Neural cell (in vitro differentiated cells): ENCODE measurements at regions not wholly inside any gene's neighbourhood (a gene's known extent, or its start where the extent isn't known, plus 50 kb on each side); places are given as distances from the start of the nearest gene placed in this dataset.

Source experiments
- H2AFZ ChIP-seq: fragments of 200-600, 300-800 bp; sonication (generic), shearing (Covaris generic); 2 replicates; pipeline ENCODE4 v1.6.0; 2014; ENCODE audit warnings: low read depth, mild to moderate bottlenecking, antibody characterized with exemption, low read length, moderate library complexity
- H3F3A ChIP-seq: fragments of 200-600 bp; shearing (Covaris generic); 2 replicates; pipeline ENCODE4 v1.6.1; 2016; ENCODE audit warnings: mild to moderate bottlenecking, moderate library complexity, mixed read lengths, antibody characterized with exemption, low read length; ENCODE audit not compliant: insufficient read depth, poor library complexity, severe bottlenecking
- H3K27ac ChIP-seq: fragments of 200-600, 300-800 bp; sonication (generic), shearing (Covaris generic); 2 replicates; pipeline ENCODE4 v1.5.1; 2014; ENCODE audit warnings: mild to moderate bottlenecking, low read length, moderate library complexity
- H3K27me3 ChIP-seq: fragments of 300-800, 200-600 bp; sonication (generic), shearing (Covaris generic); 2 replicates; pipeline ENCODE4 v1.6.0; 2014; ENCODE audit warnings: mild to moderate bottlenecking, low read depth, low read length, moderate library complexity; ENCODE audit not compliant: insufficient read depth
- H3K36me3 ChIP-seq: fragments of 300-800, 200-600 bp; sonication (generic), shearing (Covaris generic); 2 replicates; pipeline ENCODE4 v1.5.1; 2014; ENCODE audit warnings: mild to moderate bottlenecking, antibody characterized with exemption, low read length, moderate library complexity; ENCODE audit not compliant: insufficient read depth
- H3K4me2 ChIP-seq: fragments of 300-800, 200-600 bp; sonication (generic), shearing (Covaris generic); 2 replicates; pipeline ENCODE4 v1.6.0; 2014; ENCODE audit warnings: mild to moderate bottlenecking, low read length
- H3K4me3 ChIP-seq: fragments of 300-800, 200-600 bp; sonication (generic), shearing (Covaris generic); 2 replicates; pipeline ENCODE4 v1.5.1; 2014; ENCODE audit warnings: mild to moderate bottlenecking, low read length, moderate library complexity
- H3K79me2 ChIP-seq: fragments of 200-600 bp; shearing (Covaris generic); replicated peaks from 2 replicates; pipeline ENCODE4 v1.6.0; 2014; ENCODE audit warnings: mild to moderate bottlenecking, low read length, moderate library complexity; ENCODE audit not compliant: insufficient read depth
- H3K9ac ChIP-seq: fragments of 300-800, 200-600 bp; sonication (generic), shearing (Covaris generic); 2 replicates; pipeline ENCODE4 v1.6.1; 2016; ENCODE audit warnings: mild to moderate bottlenecking, low read length, mixed read lengths
- H3K9me2 ChIP-seq: fragments of 200-600 bp; shearing (Covaris generic); 2 replicates; pipeline ENCODE4 v1.6.1; 2016; ENCODE audit warnings: mild to moderate bottlenecking, low read length, mixed read lengths; ENCODE audit not compliant: insufficient read depth
- H3K9me3 ChIP-seq: fragments of 200-600, 300-800 bp; sonication (generic), shearing (Covaris generic); 2 replicates; pipeline ENCODE4 v1.6.1; 2016; ENCODE audit warnings: mild to moderate bottlenecking, mixed run types, low read length, moderate library complexity, mixed read lengths
- H4K20me1 ChIP-seq: fragments of 200-600 bp; shearing (Covaris generic); 2 replicates; pipeline ENCODE4 v1.6.1; 2016; ENCODE audit warnings: mild to moderate bottlenecking, mixed run types; ENCODE audit not compliant: insufficient read depth
- EZH2 ChIP-seq: fragments of 200-600, 300-800 bp; shearing (Covaris generic), sonication (generic); IDR thresholded peaks from 2 replicates; pipeline ENCODE4 v1.6.1; 2014; ENCODE audit warnings: antibody characterized with exemption, low read length, borderline replicate concordance, mild to moderate bottlenecking; ENCODE audit not compliant: insufficient read depth, poor library complexity, severe bottlenecking
- MXI1 ChIP-seq: fragments of 450-650 bp; conservative IDR thresholded peaks from 2 replicates; pipeline ENCODE4 v1.6.1; 2014; ENCODE audit warnings: antibody characterized with exemption, mild to moderate bottlenecking; ENCODE audit not compliant: poor library complexity, severe bottlenecking
- POLR2AphosphoS5 ChIP-seq: IDR thresholded peaks from 2 replicates; pipeline ENCODE4 v1.6.1; 2012
- RAD21 ChIP-seq: fragments of 450-650 bp; conservative IDR thresholded peaks from 2 replicates; pipeline ENCODE4 v1.6.1; 2014; ENCODE audit warnings: antibody characterized with exemption, mild to moderate bottlenecking, moderate library complexity
- SMC3 ChIP-seq: fragments of 450-650 bp; conservative IDR thresholded peaks from 2 replicates; pipeline ENCODE4 v1.6.1; 2014; ENCODE audit warnings: antibody characterized with exemption, mild to moderate bottlenecking, moderate library complexity; ENCODE audit not compliant: poor library complexity
- TAF1 ChIP-seq: IDR thresholded peaks from 2 replicates; pipeline ENCODE4 v1.6.1; 2012; ENCODE audit warnings: low read depth
- TF ChIP-seq, protein P1 (sequence below): fragments of 450-650 bp; IDR thresholded peaks from 2 replicates; pipeline ENCODE4 v1.5.1; 2014; ENCODE audit warnings: antibody characterized with exemption, mild to moderate bottlenecking, moderate library complexity; ENCODE audit not compliant: poor library complexity, severe bottlenecking
- TF ChIP-seq, protein P2 (sequence below): IDR thresholded peaks from 2 replicates; pipeline ENCODE4 v1.6.1; 2012; ENCODE audit warnings: borderline replicate concordance

DNA sequence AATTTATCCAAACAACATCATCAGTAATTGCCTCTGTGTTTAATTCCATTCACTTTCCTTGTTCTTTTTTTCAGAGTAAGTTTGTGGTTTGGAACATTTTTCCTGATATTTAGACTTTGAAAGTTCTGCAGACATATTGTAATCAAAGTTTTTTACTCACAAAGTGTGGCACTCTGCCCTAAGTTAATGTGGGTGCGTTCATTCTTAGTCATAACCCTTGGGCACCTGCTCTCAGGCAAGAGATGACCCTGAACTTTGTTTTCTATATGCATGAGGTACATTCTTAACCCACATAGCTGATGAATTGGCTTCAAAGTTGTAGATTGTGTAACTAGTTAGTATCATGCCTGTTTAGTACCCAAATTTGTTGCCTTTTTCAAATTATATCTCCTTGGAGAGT is 424.3 kb downstream of the GRXCR1 start:
- Histone ChIP-seq H3K4me3 (no peak overlapping the region), H3K9me2 (no peaks in the 10 kb centered on the region), H3K9me3 (no peaks in the 10 kb centered on the region), H4K20me1 (no peaks in the 10 kb centered on the region), H3K9ac (no peak overlapping the region), H3K27ac (no peak overlapping the region), H3K36me3 (no peaks in the 10 kb centered on the region), H3K27me3 (no peaks in the 10 kb centered on the region), H3K4me2 (no peak overlapping the region), H3K79me2 (no peaks in the 10 kb centered on the region), H2AFZ (no peak overlapping the region), H3F3A (no peaks in the 10 kb centered on the region)
- TF ChIP-seq EZH2 (no peak), RAD21 (no peak), MXI1 (no peak), POLR2AphosphoS5 (no peak), SMC3 (no peak)
- TF ChIP-seq, protein P1, sequence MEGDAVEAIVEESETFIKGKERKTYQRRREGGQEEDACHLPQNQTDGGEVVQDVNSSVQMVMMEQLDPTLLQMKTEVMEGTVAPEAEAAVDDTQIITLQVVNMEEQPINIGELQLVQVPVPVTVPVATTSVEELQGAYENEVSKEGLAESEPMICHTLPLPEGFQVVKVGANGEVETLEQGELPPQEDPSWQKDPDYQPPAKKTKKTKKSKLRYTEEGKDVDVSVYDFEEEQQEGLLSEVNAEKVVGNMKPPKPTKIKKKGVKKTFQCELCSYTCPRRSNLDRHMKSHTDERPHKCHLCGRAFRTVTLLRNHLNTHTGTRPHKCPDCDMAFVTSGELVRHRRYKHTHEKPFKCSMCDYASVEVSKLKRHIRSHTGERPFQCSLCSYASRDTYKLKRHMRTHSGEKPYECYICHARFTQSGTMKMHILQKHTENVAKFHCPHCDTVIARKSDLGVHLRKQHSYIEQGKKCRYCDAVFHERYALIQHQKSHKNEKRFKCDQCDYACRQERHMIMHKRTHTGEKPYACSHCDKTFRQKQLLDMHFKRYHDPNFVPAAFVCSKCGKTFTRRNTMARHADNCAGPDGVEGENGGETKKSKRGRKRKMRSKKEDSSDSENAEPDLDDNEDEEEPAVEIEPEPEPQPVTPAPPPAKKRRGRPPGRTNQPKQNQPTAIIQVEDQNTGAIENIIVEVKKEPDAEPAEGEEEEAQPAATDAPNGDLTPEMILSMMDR = no peak

DNA sequence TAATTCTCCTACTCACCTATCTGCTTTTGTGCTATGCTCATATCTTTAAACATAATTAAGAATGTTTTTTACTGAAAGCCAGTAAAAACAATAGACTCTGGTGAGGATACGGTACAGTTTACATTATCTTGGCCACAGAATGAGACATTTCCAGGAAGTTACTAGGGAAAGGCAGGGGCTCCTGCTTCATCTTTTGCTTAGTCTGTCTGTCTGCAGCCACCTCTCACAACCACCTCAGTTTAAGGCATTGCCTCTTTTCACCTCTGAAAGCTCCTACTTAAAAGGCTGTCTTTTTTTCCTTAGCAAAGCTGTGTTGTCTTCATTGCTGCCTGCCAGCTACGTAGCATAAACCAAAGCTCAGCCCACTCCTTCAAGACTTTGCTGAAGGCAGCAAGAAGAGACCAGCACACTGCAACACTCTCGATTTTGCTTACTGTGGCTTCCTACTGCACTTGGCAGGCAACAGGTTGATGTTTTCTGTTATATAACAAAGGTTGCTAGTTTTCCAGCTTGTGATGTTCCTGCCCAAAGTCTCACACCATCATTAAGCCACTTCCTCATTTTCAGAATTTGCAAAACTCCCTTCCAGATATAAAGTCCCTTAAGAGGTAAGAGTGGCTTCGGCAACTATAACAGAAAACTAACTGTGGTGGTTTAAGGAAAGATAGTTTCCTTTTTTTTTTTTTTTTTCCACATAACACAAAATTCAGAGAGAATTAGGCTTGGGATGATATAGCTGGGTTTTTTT is 432.9 kb downstream of the GRXCR1 start:
- H3K4me2 ChIP-seq = no peak overlapping the region
- no peaks in the 10 kb centered on the region for H3F3A ChIP-seq
- no peak overlapping the region for H3K4me3 ChIP-seq
- no peaks in the 10 kb centered on the region for H3K27me3 ChIP-seq
- no peak overlapping the region for H3K9ac ChIP-seq
- H3K36me3 ChIP-seq = no peaks in the 10 kb centered on the region
- H3K9me2 ChIP-seq = no peaks in the 10 kb centered on the region
- no peaks in the 10 kb centered on the region for H4K20me1 ChIP-seq
- TF ChIP-seq POLR2AphosphoS5 (no peak), RAD21 (no peak), EZH2 (no peak), MXI1 (no peak), TAF1 (no peak), SMC3 (no peak)
- TF ChIP-seq, protein P1 = no peak
- TF ChIP-seq, protein P2, sequence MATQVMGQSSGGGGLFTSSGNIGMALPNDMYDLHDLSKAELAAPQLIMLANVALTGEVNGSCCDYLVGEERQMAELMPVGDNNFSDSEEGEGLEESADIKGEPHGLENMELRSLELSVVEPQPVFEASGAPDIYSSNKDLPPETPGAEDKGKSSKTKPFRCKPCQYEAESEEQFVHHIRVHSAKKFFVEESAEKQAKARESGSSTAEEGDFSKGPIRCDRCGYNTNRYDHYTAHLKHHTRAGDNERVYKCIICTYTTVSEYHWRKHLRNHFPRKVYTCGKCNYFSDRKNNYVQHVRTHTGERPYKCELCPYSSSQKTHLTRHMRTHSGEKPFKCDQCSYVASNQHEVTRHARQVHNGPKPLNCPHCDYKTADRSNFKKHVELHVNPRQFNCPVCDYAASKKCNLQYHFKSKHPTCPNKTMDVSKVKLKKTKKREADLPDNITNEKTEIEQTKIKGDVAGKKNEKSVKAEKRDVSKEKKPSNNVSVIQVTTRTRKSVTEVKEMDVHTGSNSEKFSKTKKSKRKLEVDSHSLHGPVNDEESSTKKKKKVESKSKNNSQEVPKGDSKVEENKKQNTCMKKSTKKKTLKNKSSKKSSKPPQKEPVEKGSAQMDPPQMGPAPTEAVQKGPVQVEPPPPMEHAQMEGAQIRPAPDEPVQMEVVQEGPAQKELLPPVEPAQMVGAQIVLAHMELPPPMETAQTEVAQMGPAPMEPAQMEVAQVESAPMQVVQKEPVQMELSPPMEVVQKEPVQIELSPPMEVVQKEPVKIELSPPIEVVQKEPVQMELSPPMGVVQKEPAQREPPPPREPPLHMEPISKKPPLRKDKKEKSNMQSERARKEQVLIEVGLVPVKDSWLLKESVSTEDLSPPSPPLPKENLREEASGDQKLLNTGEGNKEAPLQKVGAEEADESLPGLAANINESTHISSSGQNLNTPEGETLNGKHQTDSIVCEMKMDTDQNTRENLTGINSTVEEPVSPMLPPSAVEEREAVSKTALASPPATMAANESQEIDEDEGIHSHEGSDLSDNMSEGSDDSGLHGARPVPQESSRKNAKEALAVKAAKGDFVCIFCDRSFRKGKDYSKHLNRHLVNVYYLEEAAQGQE = no peak
- H3K79me2 ChIP-seq = no peaks in the 10 kb centered on the region
- H3K9me3 ChIP-seq = no peaks in the 10 kb centered on the region
- H2AFZ ChIP-seq = no peak overlapping the region
- H3K27ac ChIP-seq = no peak overlapping the region
